NCI-H2227 treated with DMSO at 0.1 percent for 48 hours (cell line): ENCODE measurements at regions not wholly inside any gene's neighbourhood (a gene's known extent, or its start where the extent isn't known, plus 50 kb on each side); places are given as distances from the start of the nearest gene placed in this dataset.

Experiments
- DNase-seq: peaks from one replicate; lab custom pipeline; 2025; lab: John Stamatoyannopoulos, UW

DNA sequence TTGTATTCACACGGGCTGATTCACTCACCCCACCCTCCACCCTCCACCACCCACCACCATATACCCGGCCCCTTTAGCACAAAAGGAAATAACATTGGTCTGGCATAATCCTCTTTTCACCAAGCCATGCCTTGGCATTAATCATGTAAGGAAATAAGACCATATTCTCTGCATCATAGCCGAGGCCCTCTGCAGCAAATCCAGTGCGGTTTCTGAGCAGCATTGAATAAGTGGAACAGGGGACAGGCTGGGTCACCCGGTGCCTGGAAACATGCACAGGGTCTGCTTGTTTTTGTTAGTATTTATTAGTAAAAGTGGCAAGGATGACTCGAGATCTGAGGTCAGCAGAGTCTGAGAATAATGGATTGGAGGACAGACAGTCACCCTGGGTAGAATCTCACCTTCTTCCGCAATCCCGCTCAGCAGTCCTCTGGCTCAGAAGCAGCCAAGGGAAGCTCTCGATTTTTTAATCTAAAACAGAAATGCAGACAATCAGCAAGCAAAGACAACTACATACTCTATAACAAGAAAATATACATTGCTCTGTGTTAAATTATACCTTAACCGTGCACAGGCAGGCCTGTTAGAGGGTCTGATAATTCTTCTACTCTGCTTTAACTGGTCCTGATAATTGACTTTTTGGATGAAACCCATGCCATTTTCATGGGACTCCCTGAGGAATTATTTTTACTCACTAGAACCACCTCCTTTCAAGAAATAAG, 52.4 kb upstream of the CDC42BPA start:
- DNase-seq = no peak

- no peak for DNase-seq
Measured at GRCh38 chr1:227369102-227369760, 50.9 kb upstream of the CDC42BPA start.
